RWPE1 (cell line): ENCODE measurements at regions not wholly inside any gene's neighbourhood (a gene's known extent, or its start where the extent isn't known, plus 50 kb on each side); places are given as distances from the start of the nearest gene placed in this dataset.

Source experiments
- CTCF ChIA-PET: fragments of 350-600 bp; sonication (Branson Sonifier 250); formaldehyde crosslinking; extraction: SDS; loops from one replicate; lab custom pipeline; 2021; lab: Yijun Ruan, JAX
- POLR2A ChIA-PET: fragments of 400-600 bp; formaldehyde crosslinking; extraction: SDS; loops from one replicate; lab custom pipeline; 2020; ENCODE audit warnings: antibody characterized with exemption; ENCODE audit not compliant: low non-redundant PET; lab: Yijun Ruan, JAX
- DNase-seq: peaks from one replicate; pipeline ENCODE4 v3.0.0; 2012; ENCODE audit warnings: low spot score
- H3K27ac ChIP-seq: fragments of 450-650 bp; 2 replicates; pipeline ENCODE4 v1.5.1; 2017
- TF ChIP-seq, protein P1 (sequence below): fragments of 450-650 bp; conservative IDR thresholded peaks from 2 replicates; pipeline ENCODE4 v1.5.1; 2017; ENCODE audit warnings: low read depth, mild to moderate bottlenecking

DNA sequence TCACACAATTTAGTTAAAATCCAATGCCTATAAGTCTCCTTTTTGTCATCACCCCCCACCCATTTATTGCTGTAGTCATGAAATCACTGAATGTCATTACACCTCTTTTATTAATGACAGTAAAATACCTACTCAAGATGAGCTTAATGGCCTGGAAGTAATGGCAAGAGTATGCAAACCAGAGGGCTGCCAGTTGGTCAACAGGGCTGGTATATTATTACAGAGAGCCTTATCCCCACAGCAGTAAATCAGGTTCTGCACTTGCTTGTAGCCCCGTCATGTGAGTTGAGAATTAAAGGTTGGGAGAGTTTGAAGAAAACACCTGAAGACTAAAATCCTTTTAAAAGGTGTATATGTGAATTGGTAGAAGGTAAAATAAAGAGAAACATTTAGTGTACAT, 372.4 kb downstream of the MAT2B start:
- TF ChIP-seq, protein P1, sequence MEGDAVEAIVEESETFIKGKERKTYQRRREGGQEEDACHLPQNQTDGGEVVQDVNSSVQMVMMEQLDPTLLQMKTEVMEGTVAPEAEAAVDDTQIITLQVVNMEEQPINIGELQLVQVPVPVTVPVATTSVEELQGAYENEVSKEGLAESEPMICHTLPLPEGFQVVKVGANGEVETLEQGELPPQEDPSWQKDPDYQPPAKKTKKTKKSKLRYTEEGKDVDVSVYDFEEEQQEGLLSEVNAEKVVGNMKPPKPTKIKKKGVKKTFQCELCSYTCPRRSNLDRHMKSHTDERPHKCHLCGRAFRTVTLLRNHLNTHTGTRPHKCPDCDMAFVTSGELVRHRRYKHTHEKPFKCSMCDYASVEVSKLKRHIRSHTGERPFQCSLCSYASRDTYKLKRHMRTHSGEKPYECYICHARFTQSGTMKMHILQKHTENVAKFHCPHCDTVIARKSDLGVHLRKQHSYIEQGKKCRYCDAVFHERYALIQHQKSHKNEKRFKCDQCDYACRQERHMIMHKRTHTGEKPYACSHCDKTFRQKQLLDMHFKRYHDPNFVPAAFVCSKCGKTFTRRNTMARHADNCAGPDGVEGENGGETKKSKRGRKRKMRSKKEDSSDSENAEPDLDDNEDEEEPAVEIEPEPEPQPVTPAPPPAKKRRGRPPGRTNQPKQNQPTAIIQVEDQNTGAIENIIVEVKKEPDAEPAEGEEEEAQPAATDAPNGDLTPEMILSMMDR, result no peak
- ChIA-PET POLR2A (no interaction called here), CTCF (no interaction called here)
- DNase-seq, result no peak
- no peak overlapping the region for H3K27ac ChIP-seq

DNA sequence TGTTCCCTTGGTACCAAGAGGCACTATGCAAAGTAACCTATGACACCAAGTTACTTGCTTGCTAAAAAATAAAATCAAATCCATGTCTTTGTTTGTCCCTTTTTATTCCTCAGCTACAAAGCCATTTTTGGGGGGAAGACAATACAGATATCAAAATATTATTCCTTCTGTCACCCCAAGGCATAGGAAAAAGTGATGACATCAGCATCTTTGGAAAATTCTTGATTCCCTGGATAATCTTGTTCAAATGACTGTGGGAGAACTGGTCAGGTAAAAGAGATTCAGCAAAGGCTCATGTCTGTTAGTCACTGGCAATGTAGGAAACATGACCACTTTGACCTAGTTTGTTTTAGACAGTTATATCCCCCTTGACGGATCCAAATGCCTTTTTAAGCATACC, 373.1 kb downstream of the MAT2B start:
- TF ChIP-seq, protein P1, result no peak
- CTCF ChIA-PET, result no interaction called here
- no peak overlapping the region for H3K27ac ChIP-seq
- DNase-seq, result no peak
- POLR2A ChIA-PET, result no interaction called here

DNA sequence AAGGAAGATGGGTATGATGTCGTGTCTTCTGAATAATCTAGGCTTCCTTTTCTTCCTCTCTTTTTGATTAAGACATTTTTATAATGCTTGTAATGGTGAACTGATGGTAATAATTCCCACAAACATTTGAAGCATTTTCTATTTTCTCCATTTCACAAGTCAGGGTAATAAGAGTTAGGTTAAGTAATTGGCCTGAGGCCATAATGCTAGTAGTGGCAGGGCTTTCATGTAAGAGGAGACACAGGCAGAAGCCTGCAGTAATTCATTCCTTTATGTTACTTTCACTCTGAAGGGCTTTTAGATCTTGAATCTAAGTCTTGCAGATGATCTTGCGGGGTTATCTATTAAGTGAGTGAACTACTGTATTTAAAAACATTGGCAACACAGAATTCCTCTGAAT, 374.9 kb downstream of the MAT2B start:
- POLR2A ChIA-PET, result no interaction called here
- H3K27ac ChIP-seq, result no peak overlapping the region
- no peak for DNase-seq
- CTCF ChIA-PET, result no interaction called here
- TF ChIP-seq, protein P1, result no peak

DNA sequence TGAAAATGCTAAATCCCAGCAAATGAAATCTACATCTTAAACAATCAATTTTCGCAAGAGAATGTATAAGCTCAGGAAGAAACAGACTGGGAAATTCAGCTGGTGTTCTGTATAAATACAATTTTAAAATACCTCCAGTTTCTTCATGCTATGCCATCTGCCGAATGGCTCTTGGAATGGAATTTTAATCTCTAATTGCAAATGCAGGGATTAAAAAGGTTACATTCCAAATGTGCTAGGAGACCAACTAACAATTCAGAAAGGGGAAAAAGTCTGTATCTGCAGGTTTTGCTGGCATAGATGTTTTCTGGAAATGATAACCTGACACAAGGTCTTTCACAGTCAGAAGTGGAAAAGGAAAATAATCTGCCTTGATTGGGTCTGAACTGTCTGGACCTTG, 379.7 kb downstream of the MAT2B start:
- TF ChIP-seq, protein P1, result no peak
- POLR2A ChIA-PET, result no interaction called here
- CTCF ChIA-PET, result no interaction called here
- no peak overlapping the region for H3K27ac ChIP-seq
- DNase-seq, result no peak

DNA sequence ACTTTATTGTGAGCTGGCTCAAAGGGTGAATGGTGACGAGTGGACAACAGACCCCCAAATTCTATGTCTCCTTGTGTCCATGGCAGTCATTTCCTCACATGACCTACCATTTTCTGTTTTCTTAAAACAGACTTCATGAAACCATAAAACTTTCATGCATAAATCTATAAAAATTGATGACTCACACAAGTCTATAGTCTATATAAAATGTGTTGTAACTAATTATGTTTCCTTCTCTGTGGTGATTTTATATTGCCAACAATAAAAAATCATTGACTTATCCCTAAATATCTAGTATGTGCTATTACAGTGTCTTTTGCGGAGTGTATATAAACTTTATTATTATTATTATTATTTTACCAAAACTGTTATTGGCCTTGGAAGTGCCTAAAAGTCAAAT, 382.4 kb downstream of the MAT2B start:
- CTCF ChIA-PET, result no interaction called here
- no peak for DNase-seq
- TF ChIP-seq, protein P1, result no peak
- POLR2A ChIA-PET, result no interaction called here
- H3K27ac ChIP-seq, result no peak overlapping the region

DNA sequence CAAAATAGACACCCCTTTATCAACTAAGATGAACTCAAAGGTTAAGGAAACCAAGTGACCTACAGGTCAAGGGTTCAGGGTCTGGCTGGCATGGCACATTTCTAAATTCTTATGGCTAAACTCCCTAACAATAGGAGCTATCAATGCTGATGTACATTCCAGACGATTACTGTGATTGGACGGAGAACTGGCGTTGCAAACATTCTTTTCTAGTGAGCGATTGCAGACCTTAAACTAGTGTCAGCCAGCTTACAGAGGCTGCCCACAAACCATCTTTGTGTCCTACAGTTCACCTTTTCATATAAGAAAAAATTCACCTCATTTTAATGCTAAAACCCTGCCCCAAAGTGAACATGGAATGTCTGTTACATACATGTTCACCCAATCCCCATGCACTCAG, 382.9 kb downstream of the MAT2B start:
- TF ChIP-seq, protein P1, result no peak
- no peak overlapping the region for H3K27ac ChIP-seq
- ChIA-PET POLR2A (no interaction called here), CTCF (no interaction called here)
- DNase-seq, result no peak

DNA sequence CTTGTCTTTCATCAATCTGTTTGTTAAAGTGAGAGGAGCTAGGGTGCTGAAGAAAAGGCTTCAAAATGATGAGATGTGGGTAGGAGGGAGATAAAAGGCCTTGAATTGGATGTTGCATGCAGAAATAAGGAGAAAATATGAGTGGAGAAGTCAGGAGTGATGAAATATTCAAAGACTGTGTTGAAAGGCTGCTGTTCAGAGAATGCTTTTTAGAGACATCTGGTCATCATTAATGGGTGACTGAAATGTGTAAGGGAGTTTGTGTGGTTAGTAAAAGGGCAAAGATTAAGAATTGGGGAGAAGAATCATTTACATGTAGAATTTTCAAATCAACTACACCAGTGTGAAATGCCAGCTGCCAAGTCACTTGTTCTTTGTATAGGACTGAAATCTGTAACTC, 383.9 kb downstream of the MAT2B start:
- ChIA-PET CTCF (no interaction called here), POLR2A (no interaction called here)
- DNase-seq, result no peak
- H3K27ac ChIP-seq, result no peak overlapping the region
- TF ChIP-seq, protein P1, result no peak
